ENCODE measurements at regions not wholly inside any gene's neighbourhood (a gene's known extent, or its start where the extent isn't known, plus 50 kb on each side); places are given as distances from the start of the nearest gene placed in this dataset.

DNA sequence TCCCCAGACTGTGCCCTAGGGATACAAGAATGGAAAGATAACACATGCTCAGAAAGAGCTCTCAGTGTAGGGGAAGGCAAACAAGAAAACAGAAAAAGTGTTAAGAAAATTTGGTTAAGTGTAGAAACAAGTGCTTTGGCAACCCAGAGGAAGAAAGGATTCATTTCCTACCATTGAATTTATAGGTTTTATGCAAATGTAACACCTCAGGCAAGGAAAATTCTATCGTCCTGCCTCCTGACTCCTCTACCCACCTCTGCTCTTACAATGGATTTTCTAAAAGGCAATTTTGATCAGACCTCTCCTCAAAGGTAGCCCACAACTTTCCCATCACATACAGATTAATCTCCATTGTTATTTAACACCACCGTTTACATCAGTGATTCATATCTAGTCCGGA is 298.7 kb downstream of the RFC3 start:
- DNase-seq = no peak

DNA sequence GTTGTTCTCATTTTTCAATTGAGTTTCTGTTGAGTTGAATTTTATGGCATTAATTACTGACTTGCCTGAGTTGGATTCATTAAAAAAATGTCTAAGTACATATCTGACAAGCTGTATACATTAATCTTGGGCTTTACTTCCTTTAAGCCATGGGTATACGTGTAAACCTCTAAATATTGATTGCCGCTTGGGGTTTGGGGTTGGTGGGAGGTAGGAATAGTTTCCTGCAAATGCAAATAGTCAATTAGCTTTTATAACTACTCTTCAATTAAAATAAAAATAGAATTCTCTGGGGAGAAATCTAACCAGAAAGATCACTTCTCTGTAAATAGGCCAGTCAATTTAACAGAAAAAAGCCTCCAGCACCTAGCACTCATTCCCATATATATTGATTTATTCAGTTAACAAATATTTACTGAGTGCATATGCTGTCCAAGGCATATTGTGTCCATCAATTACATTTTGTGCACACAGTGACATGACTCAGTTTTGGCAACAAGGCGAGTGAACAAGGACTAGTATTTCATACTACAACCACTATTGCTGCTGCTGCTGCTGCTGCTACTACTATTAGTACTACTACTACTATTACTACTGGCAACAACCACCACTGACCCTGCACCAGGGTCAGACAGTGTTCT is 306.8 kb downstream of the RFC3 start:
- no peak for DNase-seq

DNA sequence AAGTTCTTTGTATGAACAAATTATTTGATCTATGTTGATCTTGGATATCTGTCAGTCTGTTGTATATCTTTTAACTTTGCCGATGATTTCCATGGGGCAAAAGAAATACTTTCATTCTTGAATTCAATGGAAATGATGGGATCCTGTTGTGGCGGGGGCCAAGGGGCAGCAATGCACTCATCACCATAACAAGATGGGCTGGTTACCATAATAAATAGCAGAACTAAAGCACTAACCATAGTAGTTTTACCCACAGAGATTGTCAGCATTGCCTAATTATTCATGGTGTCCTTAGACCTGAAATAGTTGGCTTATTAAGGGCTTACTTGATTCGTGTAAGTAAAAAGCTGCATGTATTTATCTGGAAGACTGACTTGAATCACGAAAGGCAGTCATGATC is 309.6 kb downstream of the RFC3 start:
- DNase-seq = no peak

- no peak for DNase-seq
Measured at GRCh38 chr13:34128661-34129060, 310.7 kb downstream of the RFC3 start.

DNA sequence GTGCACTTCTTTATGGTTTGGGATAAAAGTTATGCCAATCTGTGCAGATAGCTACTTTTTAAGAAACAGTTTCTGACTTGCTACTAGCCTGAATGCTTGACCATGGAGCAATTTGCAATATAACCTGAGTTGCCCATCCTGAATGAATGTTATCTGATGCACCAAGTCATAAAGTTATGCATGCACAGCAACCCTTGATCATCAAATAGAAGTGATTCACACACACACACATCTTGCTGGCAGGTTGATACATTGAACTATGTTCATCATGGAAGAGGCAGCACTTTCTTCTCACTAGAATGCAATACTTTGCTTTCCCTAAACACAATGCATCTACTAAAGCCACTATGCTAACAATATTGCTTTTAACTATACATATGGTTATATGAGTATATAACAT is 311.5 kb downstream of the RFC3 start:
- DNase-seq = no peak

DNA sequence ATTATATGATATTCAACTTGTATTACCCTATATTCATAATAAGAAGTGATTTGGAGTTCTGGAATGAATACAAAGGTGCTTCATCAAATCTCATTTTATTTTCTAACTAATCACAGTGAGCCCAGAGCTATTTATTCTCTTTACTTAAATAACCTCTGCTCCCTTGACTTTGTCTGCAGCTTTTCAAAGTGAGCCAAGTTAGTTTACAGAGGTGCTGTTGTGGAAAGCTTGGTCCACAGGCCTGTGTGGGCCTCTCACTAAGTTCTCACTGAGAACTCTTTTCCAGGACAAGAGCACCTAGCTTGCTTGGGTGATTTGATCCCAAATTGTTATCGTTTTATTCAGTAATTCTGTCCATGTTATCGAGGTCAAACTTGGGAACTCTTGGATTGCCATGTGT is 319.3 kb downstream of the RFC3 start:
- no peak for DNase-seq

- no peak for DNase-seq
Measured at GRCh38 chr13:34139660-34140227, 321.8 kb downstream of the RFC3 start.

GRCh38 chr13:34143637-34144036 is 325.7 kb downstream of the RFC3 start:
- no peak for DNase-seq

DNA sequence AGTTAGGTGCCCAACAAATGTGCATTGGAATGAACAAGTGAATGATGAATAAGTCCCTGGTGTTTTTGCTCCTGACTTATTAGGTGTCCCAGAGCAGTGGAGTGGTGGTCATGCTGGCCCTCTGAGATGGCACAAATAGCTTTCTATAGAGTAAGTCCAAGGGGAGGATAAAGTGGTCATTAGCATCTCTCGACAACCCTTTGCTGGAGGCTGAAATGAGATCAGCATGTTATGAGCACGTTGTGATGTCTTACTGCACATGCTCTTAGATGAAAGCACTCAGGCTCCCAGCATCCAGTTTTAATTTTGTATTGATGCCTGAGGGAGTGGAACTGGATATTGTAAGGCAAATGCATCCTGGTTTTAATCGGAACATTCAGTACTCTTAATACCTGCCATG is 326.2 kb downstream of the RFC3 start:
- DNase-seq = no peak

DNA sequence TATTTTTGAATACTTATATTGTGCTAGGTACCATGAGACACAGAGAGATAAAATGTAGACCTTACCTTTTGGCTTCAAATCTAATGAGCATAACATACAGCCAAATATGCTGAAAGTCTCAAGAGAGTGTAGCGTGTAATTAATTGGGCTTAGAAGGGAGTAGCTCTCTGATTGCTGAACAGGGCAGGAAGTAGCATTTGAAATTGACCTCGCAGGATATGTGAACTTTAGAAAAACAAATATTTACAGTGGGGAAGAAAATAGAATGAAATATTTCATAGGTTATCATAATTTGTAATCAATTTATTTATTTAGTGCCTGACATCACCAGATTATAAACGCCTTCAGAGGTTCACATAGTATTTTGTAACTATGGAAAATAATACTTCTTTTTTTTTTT is 327.1 kb downstream of the RFC3 start:
- no peak for DNase-seq

DNA sequence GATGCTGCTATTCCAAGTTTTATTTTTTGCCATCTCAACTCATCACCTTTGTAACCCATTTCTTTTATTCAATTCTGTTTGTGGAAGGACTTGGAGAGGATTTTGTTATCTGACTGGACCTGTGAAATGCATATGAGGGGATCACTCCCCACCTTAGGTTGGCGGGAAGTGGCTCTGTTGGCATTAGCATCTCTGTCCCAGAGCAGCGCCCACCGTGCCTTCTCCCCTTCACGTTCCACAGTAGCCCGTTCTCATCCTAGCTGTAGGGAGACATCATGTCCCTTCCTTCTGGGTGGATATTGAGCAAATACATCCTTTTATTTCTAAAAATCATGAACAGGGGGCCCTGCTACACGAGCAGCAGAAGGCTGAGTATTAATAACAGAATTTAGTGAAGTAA is 330.4 kb downstream of the RFC3 start:
- no peak for DNase-seq

GRCh38 chr13:34151885-34152284 is 333.9 kb downstream of the RFC3 start:
- no peak for DNase-seq

DNA sequence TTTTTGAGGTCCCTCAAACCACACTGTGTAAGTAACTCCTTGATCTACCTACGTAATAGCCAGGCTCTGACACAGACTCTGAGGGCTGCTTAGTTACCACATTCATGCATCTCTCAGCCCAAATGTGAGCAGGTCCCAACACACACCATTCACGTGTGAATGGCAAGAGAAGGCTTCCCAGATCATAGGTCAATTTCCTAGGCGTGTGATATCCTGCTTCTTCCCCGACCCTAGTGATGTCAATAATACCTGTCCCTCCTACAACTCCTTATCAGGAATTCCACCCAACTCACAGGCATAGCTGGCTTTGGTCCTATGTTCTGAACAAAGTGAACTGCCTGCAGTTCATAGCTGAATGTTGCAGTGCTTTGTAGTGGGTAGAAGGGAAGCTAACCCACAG is 334.5 kb downstream of the RFC3 start:
- no peak for DNase-seq

- no peak for DNase-seq
Measured at GRCh38 chr13:34152996-34153395, 335.0 kb downstream of the RFC3 start.

DNA sequence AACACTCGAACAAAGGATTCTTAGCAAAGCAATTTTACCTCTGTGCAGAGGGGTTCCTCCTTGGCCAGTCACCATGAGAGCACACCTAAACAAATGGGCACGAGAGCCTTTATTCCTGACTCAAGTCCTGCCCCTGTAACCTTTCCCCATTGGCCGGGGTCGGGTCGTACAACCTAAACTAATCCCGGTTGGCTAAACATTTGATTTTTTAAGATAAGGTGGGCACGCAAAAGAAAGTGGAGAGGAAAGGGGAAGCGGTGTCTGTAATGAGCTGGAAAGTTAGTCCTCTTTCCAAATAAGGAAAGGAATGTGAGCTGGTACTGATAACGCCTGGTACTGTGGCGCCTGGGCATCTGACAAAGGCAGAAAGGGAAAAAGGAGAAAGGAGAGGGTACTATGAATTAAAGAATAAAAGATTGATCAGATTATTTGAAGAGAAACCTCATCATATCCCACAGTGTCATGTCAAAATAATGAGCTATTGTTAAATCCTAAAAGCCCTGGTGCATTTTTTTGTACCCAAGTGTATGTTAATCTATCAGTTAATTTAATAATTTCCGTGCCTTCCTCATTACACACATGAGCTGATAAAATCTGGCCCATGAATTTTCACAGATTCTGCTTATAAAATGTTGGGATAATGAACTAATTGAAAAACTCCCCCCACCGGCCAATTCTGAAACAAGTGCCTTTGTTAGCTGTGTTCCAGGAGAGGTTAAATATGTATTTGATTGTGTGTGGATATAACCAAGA is 335.7 kb downstream of the RFC3 start:
- no peak for DNase-seq

GRCh38 chr13:34155931-34156607 is 338.1 kb downstream of the RFC3 start:
- DNase-seq = no peak

DNA sequence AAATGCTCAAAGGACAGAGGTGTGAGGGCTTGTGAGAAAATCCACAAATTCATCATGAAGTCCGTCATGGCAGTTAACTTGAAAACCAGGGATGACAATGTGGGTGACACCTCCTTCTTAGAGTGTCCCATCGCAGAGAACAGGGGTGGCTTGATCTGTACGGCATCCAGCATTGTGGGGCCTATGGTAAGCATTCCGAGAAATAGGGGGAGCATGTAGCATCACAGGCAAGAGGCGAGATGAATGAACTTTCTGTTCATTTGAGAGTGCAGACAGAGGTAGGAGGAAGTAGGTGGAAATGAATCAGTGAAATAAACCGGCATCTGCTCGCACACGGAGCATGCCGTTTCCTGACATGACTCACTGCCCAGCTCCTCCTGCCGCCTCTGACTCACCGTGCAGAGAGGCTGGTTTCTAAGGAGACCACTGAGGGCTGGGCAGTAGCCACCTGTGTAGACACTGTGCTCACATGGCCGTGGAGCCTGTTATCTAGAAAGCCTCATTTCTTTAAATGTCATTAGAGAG is 339.0 kb downstream of the RFC3 start:
- DNase-seq = peak; percentile 18

DNA sequence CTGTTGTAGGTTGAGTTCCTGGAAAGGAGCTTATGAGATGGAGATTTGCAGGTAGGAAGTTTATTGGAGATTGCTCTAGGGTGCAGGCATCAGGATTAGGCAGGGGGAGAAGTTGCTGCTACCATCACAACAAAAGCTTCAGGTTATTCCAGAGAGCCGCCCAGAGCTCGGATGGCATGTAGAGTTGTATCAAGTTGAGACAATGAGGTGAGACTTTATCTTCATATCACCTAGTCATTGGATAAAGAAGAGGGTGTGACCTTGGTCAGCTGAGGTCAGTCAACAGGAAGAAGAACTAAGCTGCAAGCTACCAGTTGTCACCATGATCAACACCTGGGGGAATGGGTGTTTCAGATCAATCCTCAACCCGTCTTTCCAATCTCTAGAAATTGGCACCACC is 342.0 kb downstream of the RFC3 start:
- DNase-seq = no peak

DNA sequence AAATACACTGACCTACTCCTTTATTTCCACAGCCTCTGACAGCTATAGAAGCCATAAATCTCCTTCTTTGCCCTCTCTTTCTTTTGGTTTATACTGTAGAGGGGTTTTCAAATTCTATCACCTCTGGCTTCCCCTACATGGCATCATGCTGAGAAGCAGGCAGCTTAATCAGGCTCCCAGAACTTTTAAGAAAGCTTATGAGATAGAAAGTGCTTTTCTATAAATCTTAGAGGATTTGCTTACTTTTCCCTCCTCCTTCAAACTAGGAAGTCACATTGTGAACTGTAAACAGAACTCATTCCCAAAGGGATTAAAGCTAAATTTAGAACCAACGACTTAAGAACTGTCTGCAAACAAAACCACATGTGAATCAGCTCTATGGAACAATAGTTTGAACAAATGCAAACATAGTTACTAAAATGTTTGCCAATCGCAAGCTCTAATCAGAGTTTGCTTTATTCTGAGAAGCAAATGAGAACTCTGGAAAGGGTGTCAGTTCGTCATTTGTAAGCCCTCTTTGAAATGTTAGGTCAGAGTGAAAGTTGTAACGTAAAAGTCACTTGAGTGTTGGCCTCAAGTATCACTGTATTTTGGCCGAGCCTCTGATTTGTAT is 344.1 kb downstream of the RFC3 start:
- peak; percentile 79 for DNase-seq

GRCh38 chr13:34162544-34162933 is 344.6 kb downstream of the RFC3 start:
- peak; percentile 32 for DNase-seq

DNA sequence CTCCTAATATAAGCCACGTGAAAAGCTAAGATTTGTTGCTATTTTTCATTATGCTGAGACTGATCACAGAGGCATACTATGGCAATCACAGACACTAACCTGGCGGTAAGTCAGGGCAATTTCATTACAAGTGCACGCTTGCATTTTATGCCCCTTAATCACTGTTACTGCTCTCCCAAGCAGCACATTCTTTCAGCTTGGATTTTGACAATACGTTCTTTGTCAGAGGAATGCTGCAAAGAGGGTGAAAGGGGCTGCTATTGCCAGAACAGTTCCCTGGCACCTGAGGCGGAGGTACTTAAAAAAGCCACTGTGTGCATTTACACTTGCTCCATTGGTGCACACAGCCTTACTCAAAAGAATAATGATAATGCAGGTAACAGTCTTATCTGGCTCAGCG is 346.6 kb downstream of the RFC3 start:
- no peak for DNase-seq

DNA sequence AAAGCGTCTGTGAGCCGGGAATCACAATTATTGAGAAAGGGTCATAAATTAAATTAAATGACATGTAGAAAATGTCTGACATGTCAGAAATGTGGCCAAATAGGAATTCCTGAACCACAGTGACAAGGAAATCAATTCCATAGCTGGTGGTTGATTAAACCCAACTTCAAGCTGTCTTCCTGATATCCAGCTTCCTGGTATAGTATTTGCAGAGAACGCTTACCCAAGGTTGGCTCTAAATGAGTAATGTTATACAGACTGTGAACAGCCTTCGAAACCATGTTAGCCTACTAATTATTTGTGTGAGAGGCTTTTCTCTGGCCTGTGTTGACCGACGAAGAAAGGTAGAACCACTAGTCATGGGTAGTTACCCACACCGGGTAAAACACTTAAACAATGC is 347.2 kb downstream of the RFC3 start:
- DNase-seq = no peak

DNA sequence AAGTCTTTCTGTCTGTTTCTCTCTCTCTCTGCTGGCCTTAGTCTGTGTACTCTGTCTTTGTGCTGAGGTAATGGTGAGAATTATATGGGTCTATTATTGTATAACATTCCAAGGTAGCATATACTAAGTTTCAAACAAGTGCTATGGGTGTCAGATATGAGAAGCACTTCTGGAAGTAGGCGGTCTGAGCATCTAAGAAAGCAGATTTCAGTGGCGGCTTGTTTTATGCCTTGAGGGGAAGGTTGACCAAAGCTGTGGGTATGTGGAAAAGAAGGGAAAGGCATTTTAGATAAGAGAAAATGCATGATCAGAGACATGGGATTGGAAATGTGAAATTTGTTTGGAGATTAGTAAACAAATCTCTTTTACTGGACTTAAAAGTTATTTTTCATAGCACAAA is 348.5 kb downstream of the RFC3 start:
- DNase-seq = no peak
